ENCODE measurements at regions not wholly inside any gene's neighbourhood (a gene's known extent, or its start where the extent isn't known, plus 50 kb on each side); places are given as distances from the start of the nearest gene placed in this dataset.

- Histone ChIP-seq H3K18ac (ENCODE audit: extremely low read depth, low read length) (no peak overlapping the region), H3K23ac (ENCODE audit: insufficient read length) (no peak overlapping the region), H4K91ac (replicated peaks; ENCODE audit: insufficient read length, low read length) (no peak overlapping the region), H3K4ac (replicated peaks; ENCODE audit: insufficient read length, low read depth, low read length) (no peak overlapping the region), H3K36me3 (ENCODE audit: control insufficient read depth in 2 of 4, insufficient read depth in 4 of 4, low read length in 3 of 4) (no peaks in the 10 kb centered on the region), H3K4me2 (ENCODE audit: insufficient read depth in 1 of 2, low read depth in 2 of 2, low read length in 2 of 2) (no peak overlapping the region), H2AK5ac (ENCODE audit: low read depth, low read length) (no peak overlapping the region), H2BK15ac (ENCODE audit: low read length) (no peak overlapping the region), H3K56ac (replicated peaks; ENCODE audit: insufficient read length, low read depth, low read length) (no peak overlapping the region), H3K79me2 (ENCODE audit: control insufficient read depth in 1 of 2, insufficient read depth in 2 of 2, low read length in 2 of 2) (no peaks in the 10 kb centered on the region), H2BK5ac (ENCODE audit: low read depth, low read length) (no peak overlapping the region), H4K20me1 (replicated peaks in 1 of 2; ENCODE audit: control insufficient read depth in 1 of 2, insufficient read depth in 2 of 2, low read length in 2 of 2) (no peaks in the 10 kb centered on the region), H2BK20ac (ENCODE audit: low read length) (no peak overlapping the region), H3K27me3 (replicated peaks in 1 of 4; ENCODE audit: control insufficient read depth in 3 of 4, extremely low read depth in 1 of 4, insufficient read depth in 3 of 4, low read length in 3 of 4) (no peaks in the 10 kb centered on the region), H3K27ac (ENCODE audit: low read depth, low read length) (no peak overlapping the region), H3K9ac (replicated peaks in 1 of 4; ENCODE audit: extremely low read depth in 1 of 4, low read depth in 3 of 4, low read length in 3 of 4) (no peak overlapping the region), H3K4me3 (ENCODE audit: extremely low read depth in 1 of 4, insufficient read depth in 2 of 4, low read depth in 3 of 4, low read length in 4 of 4) (no peak overlapping the region), H3K4me1 (replicated peaks in 1 of 4; ENCODE audit: control insufficient read depth in 3 of 4, insufficient read depth in 4 of 4, low read length in 3 of 4) (no peaks in the 10 kb centered on the region), H4K5ac (ENCODE audit: insufficient read length, low read depth, low read length) (no peak overlapping the region), H3K23me2 (ENCODE audit: low read depth, low read length) (no peaks in the 10 kb centered on the region), H2AFZ (ENCODE audit: low read length) (no peak overlapping the region), H2BK12ac (ENCODE audit: low read depth, low read length) (no peak overlapping the region), H3K79me1 (ENCODE audit: low read depth, low read length) (no peaks in the 10 kb centered on the region), H3K14ac (ENCODE audit: insufficient read length) (no peak overlapping the region), H3K9me3 (ENCODE audit: insufficient read depth in 2 of 2, low read depth in 1 of 2, low read length in 1 of 2) (no peaks in the 10 kb centered on the region), H2BK120ac (replicated peaks; ENCODE audit: low read depth, low read length) (no peak overlapping the region), H4K8ac (ENCODE audit: extremely low read depth, insufficient read depth, low read length) (no peak overlapping the region)
- TF ChIP-seq SP1 (IDR thresholded peaks at IDR 0.05; ENCODE audit: low read depth, low read length) (no peak), HDAC2 (IDR thresholded peaks at IDR 0.05; ENCODE audit: borderline replicate concordance in 1 of 2, low read depth in 2 of 2, low read length in 2 of 2) (no peak), PHF8 (conservative IDR thresholded peaks at IDR 0.05; ENCODE audit: low read depth, low read length) (no peak), RNF2 (IDR thresholded peaks at IDR 0.05; ENCODE audit: borderline replicate concordance, low read depth, low read length, missing control alignments, poor library complexity, severe bottlenecking) (no peak), POLR2A (IDR thresholded peaks at IDR 0.05; ENCODE audit: control extremely low read depth in 1 of 2, low read depth in 2 of 2, low read length in 2 of 2) (no peak), MAX (IDR thresholded peaks at IDR 0.05) (no peak), E2F6 (IDR thresholded peaks at IDR 0.05) (no peak)
- CTCF ChIA-PET (ENCODE audit: partially characterized antibody) = interaction anchor here (0.9 to 1.2 kb wide), 4 partner anchors 11 to 477 kb away, joined by 3 read pairs; no protein-coding TSS in a partner anchor
- POLR2A ChIA-PET (ENCODE audit: partially characterized antibody) = no interaction called here
- DNase-seq (ENCODE audit: low read depth in 1 of 2, low spot score in 2 of 2) = no peak
- WGBS, 2 experiments (ENCODE audit: extremely low coverage in 1 of 2, insufficient coverage in 1 of 2, insufficient read length in 1 of 2, insufficient replicate concordance in 2 of 2, low coverage in 1 of 2, low lambda C conversion rate in 2 of 2, missing lambda C conversion rate in 1 of 2) = 94% methylated on average over 4 of the region's 4 CpGs; no CpG with 5 or more reads in 1 of the 2 experiments
- no peak for FAIRE-seq
These were observed 99.2 kb downstream of the SLC41A2 start for GRCh38 chr12:104858611-104859543.

Data from H1 (cell line).